SW480 (cell line): ENCODE measurements at regions not wholly inside any gene's neighbourhood (a gene's known extent, or its start where the extent isn't known, plus 50 kb on each side); places are given as distances from the start of the nearest gene placed in this dataset.

Experiments used
- DNase-seq: peaks from one replicate; pipeline ENCODE4 v3.0.0-alpha.2; 2016; ENCODE audit warnings: low spot score

DNA sequence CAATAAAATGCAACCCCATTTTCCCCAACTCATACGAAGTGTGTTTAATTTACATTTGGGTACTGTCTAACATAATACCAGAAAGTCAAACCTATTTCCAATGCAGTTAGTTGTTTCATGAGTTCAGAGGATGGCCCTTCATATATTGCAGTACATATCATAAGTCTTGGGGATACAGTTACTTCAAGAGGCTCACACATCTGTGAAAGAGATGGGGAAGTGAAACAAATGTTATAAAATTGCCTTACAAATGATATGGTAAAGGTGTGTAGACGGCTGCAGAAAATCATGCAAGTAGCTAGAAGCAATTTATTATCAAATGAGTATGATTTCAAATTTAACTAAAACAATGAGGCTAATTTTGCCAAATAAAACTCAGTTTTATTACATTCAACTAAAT, 219.0 kb upstream of the CDH12 start:
- no peak for DNase-seq

DNA sequence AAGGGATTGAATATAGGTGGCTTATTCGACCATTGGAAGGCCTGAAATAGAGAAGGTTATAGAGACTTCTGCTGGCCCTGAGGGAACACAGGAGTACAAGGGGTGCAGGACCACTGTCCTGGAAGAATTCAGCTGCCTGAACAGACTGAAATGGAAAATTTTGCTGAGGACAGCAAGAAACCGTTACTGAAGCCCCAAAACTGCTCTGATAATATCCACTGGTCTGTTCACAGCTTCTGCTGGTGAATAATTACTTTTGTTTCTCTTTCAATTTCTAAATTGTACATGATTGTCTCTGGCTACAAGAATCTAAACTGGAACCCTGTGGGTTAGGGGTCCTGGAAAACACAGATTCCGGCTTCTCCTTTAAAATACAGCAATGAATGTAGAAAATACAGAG, 218.5 kb upstream of the CDH12 start:
- no peak for DNase-seq

DNA sequence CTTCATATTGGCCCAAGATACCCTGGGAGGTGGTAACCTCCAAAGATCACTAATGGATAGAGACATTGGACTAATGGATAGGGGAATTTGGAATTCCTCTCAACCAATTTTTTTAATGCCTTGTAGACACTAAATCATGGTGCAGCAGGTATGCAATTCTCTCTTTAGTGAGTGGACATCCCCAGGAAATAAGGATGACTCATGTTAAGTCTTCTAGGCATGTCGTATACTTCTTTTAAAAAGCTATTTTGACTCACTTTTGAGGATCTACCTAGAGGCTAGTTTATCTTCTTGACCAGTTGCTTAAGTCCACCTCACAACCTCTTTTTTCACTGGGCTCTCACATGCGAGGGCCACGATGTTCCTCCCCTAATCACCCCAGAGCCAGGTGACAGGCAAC, 211.6 kb upstream of the CDH12 start:
- DNase-seq: no peak

DNA sequence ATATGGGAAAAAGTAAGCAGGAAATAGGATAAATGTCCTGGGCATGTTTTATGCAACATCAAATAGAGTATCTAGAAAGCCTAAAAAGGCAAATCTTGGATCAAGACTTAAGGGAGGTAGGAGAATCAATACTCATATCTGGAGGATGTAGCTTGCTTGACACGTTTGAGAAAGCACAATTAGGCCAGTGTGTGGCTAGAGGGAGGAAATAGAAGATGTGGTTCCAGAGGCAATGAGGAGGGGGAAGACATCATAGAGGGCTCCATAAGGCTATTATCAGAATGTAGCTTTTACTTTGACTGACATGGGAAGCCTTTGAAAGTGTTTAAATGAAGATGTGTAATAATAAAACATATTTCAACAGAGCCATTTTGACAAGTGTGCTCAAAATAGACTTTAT, 200.7 kb upstream of the CDH12 start:
- DNase-seq: no peak

- DNase-seq: no peak
These were observed 189.1 kb upstream of the CDH12 start for GRCh38 chr5:23042226-23042625.

- no peak for DNase-seq
These were observed 182.5 kb upstream of the CDH12 start for GRCh38 chr5:23035555-23036090.

DNA sequence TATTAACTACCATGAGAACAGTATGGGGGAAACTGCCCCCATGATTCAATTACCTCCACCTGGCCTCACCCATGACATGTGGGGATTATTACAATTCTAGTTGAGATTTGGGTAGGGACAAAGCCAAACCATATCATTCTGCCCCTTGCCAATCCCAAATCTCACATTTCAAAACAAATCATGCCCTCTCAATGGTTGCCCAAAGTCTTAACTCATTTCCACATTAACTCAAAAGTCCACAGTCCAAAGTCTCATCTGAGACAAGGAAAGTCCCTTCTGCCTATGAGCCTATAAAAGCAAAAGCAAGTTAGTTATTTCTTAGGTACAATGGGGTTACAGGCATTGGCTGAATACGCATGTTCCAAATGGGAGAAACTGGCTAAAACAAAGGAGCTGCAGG, 180.7 kb upstream of the CDH12 start:
- no peak for DNase-seq

GRCh38 chr5:23029290-23029689, 176.1 kb upstream of the CDH12 start:
- DNase-seq: no peak

DNA sequence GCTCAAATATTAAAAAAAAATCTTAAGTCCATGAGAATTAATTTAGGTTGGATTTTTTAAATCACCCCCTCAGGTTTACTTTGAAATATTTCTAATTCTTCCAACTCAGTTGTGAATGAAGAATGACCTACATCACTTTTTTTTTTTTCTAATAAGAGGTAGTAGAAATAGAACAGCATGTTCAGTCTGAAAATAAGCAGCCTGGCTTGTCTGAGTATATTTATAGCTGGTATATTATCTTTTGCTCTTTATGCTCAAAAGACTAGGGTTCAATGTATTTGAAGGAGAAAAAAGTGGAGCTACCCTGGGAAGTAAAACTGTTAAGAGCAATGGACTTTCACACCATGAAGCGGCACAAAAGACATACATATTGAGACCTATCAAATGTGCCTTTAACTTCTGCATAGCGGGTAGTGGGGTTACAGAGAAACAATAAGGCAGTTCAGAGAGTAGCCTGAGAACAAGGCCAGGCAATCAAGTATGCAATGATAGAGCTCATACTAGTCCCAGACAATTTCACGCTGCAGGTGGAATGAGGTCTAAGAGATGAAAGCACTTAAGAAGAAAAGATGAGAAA, 175.4 kb upstream of the CDH12 start:
- no peak for DNase-seq

DNA sequence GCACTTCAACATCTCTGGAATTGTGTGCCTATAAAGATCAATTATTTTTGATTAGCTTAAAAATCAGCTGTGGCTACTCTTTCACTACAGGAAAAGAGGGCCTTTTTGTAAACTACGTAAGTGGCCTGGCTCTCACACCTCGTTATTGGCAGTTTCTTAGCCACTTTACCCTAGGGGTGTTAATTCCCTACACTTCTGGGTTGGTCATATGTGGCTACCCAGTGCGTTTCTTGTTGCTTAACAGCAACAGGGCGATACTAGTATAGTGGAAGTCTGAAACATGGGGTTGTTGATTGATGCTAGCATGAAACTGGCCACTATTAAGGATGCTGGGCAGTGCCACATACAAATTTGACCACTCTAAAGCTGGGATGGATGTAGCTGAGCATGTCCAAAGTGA, 174.7 kb upstream of the CDH12 start:
- no peak for DNase-seq

- no peak for DNase-seq
These were observed 174.2 kb upstream of the CDH12 start for GRCh38 chr5:23027331-23027730.

- no peak for DNase-seq
These were observed 173.4 kb upstream of the CDH12 start for GRCh38 chr5:23026252-23027170.

- no peak for DNase-seq
These were observed 172.6 kb upstream of the CDH12 start for GRCh38 chr5:23025629-23026233.

DNA sequence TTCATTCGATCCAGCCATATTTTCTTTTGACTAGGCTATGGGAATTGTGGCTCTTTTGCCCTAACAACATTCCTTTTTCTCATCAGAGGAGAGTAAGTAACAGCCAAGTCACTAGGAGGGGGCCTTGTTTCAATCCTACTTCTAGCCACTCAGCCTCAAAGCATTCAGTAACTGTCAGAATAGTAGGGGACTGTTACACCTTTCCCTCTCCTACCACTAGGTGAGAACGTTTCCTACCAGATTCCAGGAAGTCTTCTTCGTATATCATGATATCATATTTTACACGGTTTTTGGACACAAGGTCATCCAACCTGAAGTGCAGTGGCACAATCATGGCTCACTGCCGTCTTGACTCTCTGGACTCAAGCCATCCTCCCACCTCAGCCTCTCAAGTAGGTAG, 171.3 kb upstream of the CDH12 start:
- DNase-seq: no peak

DNA sequence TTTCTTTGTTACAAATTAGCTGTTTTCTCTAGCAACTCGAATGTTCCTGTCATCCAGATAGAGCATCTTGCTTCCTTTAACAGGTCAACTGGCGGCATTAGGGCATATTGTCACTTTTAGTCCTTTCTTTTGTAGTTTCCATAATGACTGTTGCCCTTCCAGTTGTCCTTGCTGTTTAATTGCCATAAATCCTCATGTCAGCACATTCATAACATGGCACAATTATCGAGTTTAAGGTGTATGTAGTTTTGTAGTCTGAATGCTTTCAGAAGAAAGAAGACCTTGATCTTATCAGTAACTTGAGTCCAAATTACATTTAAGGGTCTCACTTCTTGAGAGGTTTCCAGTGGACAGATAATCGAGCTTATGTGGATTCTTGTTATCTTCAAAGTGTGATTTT, 161.7 kb upstream of the CDH12 start:
- DNase-seq: no peak

DNA sequence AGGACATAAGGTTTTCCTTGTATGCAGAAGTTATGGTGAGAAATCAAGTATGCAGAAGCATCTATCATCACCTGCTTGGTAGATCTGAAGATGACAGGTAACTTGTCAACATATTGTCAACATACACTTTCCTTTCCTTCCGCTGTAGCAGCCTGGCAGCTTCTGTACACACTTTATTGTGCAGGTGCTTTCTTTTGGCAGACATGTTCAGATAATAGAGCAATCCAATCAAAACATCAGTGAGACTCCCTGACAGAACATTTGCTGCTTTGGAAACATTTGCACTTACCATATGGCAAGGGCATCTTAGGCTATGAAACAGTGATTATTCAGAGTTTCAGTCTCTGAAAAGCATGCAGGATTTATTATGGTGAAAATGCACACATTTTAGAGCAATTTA, 161.1 kb upstream of the CDH12 start:
- DNase-seq: no peak

DNA sequence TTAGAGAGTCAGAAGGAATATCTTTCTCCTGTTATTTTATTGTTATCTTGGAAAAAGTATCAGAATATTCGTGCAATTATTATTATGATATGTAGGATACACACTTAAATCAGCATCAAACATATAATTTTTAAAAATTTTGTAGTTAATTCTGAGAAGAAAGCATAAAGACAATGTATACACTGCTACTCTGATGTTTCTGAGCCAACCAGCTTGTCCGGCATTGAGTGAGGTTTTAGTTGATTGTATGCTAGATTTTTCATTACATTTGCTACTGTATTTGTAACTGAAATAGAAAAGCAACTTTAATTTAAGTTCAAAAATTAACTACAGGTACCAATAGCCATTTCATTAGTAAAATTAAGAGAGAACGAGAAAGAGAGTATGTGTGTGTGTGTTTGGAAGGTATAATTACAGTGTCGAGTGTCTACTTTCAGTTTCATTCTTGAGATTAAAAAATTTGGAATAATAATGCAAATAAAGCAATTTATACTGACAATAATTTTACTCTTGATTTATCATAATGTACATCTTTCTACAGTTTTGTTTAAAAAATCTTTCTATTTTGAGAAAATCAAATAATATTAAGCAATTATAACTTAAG, 160.4 kb upstream of the CDH12 start:
- no peak for DNase-seq

DNA sequence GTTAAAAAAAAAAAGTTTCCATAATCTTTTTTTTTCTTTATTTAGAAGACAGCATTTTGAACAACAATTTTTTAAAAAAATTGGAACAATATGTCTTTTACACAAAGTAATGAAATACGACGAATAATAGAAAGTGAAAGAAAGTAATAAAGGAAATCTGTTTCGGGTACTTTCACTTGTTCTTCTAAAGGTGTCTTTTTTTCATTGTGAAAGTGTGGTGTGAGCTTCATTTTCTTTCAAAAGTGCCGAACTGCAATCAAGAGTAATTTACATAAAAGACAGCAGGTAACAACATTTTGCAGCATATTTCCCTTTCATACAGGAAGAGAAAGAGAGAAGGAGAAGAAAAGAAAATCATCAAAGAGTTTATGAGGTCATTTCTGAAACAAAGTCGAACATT, 159.7 kb upstream of the CDH12 start:
- no peak for DNase-seq

DNA sequence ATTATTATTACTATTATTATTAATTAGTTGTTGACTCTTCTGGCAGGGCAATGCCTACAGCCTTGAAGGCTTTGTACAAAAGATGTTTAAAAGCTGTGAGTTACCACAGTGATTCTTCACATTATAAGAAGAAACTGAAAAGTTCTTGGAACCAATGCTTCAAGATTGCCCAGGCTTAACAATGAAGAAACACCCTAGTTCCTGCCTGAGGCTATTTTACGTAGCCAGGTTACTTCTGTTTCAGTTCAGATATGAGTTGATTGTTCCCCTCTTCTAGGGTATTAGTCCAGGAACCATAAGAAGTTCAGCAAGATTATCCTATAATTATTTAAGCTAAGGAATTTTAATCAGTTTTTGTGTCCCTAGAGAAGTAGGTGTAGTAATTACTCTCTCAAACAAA, 154.6 kb upstream of the CDH12 start:
- no peak for DNase-seq

DNA sequence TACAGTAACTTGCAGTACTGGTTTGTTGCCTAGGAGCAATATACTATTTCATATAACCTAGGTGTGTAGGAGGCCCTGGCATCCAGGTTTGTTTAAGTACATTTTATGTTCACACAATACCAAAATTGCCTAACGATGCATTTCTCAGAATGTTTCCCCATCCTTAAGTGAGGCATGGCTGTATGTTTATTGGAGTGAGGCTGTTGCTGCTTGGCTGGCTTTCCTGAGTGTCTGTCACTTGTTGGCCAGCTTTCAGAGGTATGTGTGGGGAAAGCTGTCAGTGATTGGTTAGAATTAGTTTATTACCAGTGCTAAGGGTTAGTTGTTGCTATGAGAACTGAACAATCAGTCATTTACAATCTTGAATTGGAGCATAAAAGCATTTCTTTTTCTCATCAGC, 154.1 kb upstream of the CDH12 start:
- no peak for DNase-seq

- no peak for DNase-seq
These were observed 148.0 kb upstream of the CDH12 start for GRCh38 chr5:23001120-23001519.

GRCh38 chr5:22998774-22999173, 145.6 kb upstream of the CDH12 start:
- DNase-seq: no peak

DNA sequence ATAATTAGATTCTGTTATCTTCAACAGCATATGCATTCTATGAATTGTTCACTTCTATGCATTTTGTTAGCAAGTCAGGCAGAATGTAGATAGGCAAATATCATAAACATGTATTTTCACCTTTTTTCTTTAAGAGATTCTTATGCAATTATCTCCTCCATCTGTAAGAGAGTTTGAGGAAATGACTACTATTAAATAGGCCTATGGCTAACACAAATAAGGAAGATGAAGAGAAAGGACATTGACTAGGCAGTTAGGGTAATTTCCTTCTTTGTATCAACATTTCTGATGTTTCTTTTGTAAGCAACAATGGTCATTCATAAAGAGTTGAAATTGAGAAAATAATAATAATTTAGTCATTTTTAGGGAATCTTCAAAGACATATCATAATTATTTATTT, 145.2 kb upstream of the CDH12 start:
- no peak for DNase-seq
